ENCODE measurements at regions not wholly inside any gene's neighbourhood (a gene's known extent, or its start where the extent isn't known, plus 50 kb on each side); places are given as distances from the start of the nearest gene placed in this dataset.

GRCh38 chr5:3778945-3779344, 183.3 kb downstream of the IRX1 start:
- ChIA-PET POLR2A (no interaction called here), CTCF (interaction anchor here (0.6 kb wide), 1 partner anchor 1169 kb away, joined by 3 read pairs; no protein-coding TSS in a partner anchor)
- TF ChIP-seq CTBP1 (IDR thresholded peaks at IDR 0.05; ENCODE audit: borderline replicate concordance), result no peak
- no peak for TF ChIP-seq NFRKB (IDR thresholded peaks at IDR 0.05)
- TF ChIP-seq BHLHE40 (IDR thresholded peaks at IDR 0.05; ENCODE audit: borderline replicate concordance), result no peak
- no peak for TF ChIP-seq LEF1 (IDR thresholded peaks at IDR 0.05; ENCODE audit: borderline replicate concordance)
- TF ChIP-seq HDGF (IDR thresholded peaks at IDR 0.05; ENCODE audit: borderline replicate concordance), result no peak
- TF ChIP-seq ARNT (IDR thresholded peaks at IDR 0.05), result no peak
- TF ChIP-seq L3MBTL2 (conservative IDR thresholded peaks at IDR 0.05), result no peak
- TF ChIP-seq SUZ12 (IDR thresholded peaks at IDR 0.05), result no peak
- TF ChIP-seq TARDBP (IDR thresholded peaks at IDR 0.05), result no peak
- no peak for TF ChIP-seq FOXM1 (IDR thresholded peaks at IDR 0.05; ENCODE audit: borderline replicate concordance)
- no peak for TF ChIP-seq SP1 (IDR thresholded peaks at IDR 0.05)
- TF ChIP-seq FOXA1 (IDR thresholded peaks at IDR 0.05), result no peak
- no peak for TF ChIP-seq ZNF384 (IDR thresholded peaks at IDR 0.05)
- no peak for TF ChIP-seq FOXK2 (IDR thresholded peaks at IDR 0.05)
- no peak for TF ChIP-seq ELF4 (IDR thresholded peaks at IDR 0.05)
- TF ChIP-seq PKNOX1 (IDR thresholded peaks at IDR 0.05), result no peak
- no peak for DNase-seq (ENCODE audit: extremely low spot score)

GRCh38 chr5:3780278-3780677, 184.6 kb downstream of the IRX1 start:
- no peak for DNase-seq (ENCODE audit: extremely low spot score)
- ChIA-PET CTCF (no interaction called here), POLR2A (no interaction called here)
- TF ChIP-seq HDGF (IDR thresholded peaks at IDR 0.05; ENCODE audit: borderline replicate concordance) (no peak), FOXM1 (IDR thresholded peaks at IDR 0.05; ENCODE audit: borderline replicate concordance) (no peak), CTBP1 (IDR thresholded peaks at IDR 0.05; ENCODE audit: borderline replicate concordance) (no peak), L3MBTL2 (conservative IDR thresholded peaks at IDR 0.05) (no peak), ARNT (IDR thresholded peaks at IDR 0.05) (no peak), ELF4 (IDR thresholded peaks at IDR 0.05) (no peak), FOXK2 (IDR thresholded peaks at IDR 0.05) (no peak), TARDBP (IDR thresholded peaks at IDR 0.05) (no peak), SUZ12 (IDR thresholded peaks at IDR 0.05) (no peak), ZNF384 (IDR thresholded peaks at IDR 0.05) (no peak), FOXA1 (IDR thresholded peaks at IDR 0.05) (no peak), BHLHE40 (IDR thresholded peaks at IDR 0.05; ENCODE audit: borderline replicate concordance) (no peak), SP1 (IDR thresholded peaks at IDR 0.05) (no peak), PKNOX1 (IDR thresholded peaks at IDR 0.05) (no peak), LEF1 (IDR thresholded peaks at IDR 0.05; ENCODE audit: borderline replicate concordance) (no peak), NFRKB (IDR thresholded peaks at IDR 0.05) (no peak)

DNA sequence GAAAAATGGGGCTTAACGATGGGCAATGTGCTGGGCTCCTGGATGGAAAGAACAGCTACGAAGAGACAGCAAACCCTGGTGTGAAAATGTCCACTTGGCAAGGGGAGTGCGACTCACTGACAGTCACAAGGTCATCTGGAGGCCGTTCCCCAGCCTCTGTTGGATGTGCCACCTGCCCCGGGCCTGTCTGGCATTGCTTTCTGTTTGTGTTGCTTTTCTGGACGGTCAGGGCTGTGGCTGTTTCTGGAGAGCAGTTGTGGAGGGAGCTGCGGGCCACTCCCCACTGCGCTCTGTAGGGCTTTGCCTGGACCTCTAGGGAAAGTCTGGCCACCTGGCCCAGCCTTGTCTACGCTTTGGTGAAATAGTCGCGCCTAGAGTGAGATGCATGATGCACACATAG, 185.3 kb downstream of the IRX1 start:
- DNase-seq (ENCODE audit: extremely low spot score), result no peak
- ChIA-PET CTCF (no interaction called here), POLR2A (no interaction called here)
- TF ChIP-seq CTBP1 (IDR thresholded peaks at IDR 0.05; ENCODE audit: borderline replicate concordance), result no peak
- TF ChIP-seq SUZ12 (IDR thresholded peaks at IDR 0.05), result no peak
- TF ChIP-seq BHLHE40 (IDR thresholded peaks at IDR 0.05; ENCODE audit: borderline replicate concordance), result no peak
- TF ChIP-seq PKNOX1 (IDR thresholded peaks at IDR 0.05), result no peak
- no peak for TF ChIP-seq TARDBP (IDR thresholded peaks at IDR 0.05)
- TF ChIP-seq L3MBTL2 (conservative IDR thresholded peaks at IDR 0.05), result no peak
- TF ChIP-seq ELF4 (IDR thresholded peaks at IDR 0.05), result no peak
- no peak for TF ChIP-seq ZNF384 (IDR thresholded peaks at IDR 0.05)
- no peak for TF ChIP-seq FOXM1 (IDR thresholded peaks at IDR 0.05; ENCODE audit: borderline replicate concordance)
- no peak for TF ChIP-seq HDGF (IDR thresholded peaks at IDR 0.05; ENCODE audit: borderline replicate concordance)
- TF ChIP-seq FOXA1 (IDR thresholded peaks at IDR 0.05), result no peak
- TF ChIP-seq SP1 (IDR thresholded peaks at IDR 0.05), result no peak
- no peak for TF ChIP-seq FOXK2 (IDR thresholded peaks at IDR 0.05)
- TF ChIP-seq LEF1 (IDR thresholded peaks at IDR 0.05; ENCODE audit: borderline replicate concordance), result no peak
- TF ChIP-seq NFRKB (IDR thresholded peaks at IDR 0.05), result no peak
- TF ChIP-seq ARNT (IDR thresholded peaks at IDR 0.05), result no peak

GRCh38 chr5:3784854-3785253, 189.2 kb downstream of the IRX1 start:
- TF ChIP-seq PKNOX1 (IDR thresholded peaks at IDR 0.05), result no peak
- no peak for TF ChIP-seq SP1 (IDR thresholded peaks at IDR 0.05)
- no peak for TF ChIP-seq ELF4 (IDR thresholded peaks at IDR 0.05)
- no peak for TF ChIP-seq ZNF384 (IDR thresholded peaks at IDR 0.05)
- no peak for TF ChIP-seq ARNT (IDR thresholded peaks at IDR 0.05)
- TF ChIP-seq FOXK2 (IDR thresholded peaks at IDR 0.05), result no peak
- no peak for TF ChIP-seq FOXA1 (IDR thresholded peaks at IDR 0.05)
- TF ChIP-seq NFRKB (IDR thresholded peaks at IDR 0.05), result no peak
- no peak for TF ChIP-seq CTBP1 (IDR thresholded peaks at IDR 0.05; ENCODE audit: borderline replicate concordance)
- TF ChIP-seq FOXM1 (IDR thresholded peaks at IDR 0.05; ENCODE audit: borderline replicate concordance), result no peak
- no peak for TF ChIP-seq SUZ12 (IDR thresholded peaks at IDR 0.05)
- CTCF ChIA-PET, result no interaction called here
- DNase-seq (ENCODE audit: extremely low spot score), result no peak
- POLR2A ChIA-PET, result no interaction called here

DNA sequence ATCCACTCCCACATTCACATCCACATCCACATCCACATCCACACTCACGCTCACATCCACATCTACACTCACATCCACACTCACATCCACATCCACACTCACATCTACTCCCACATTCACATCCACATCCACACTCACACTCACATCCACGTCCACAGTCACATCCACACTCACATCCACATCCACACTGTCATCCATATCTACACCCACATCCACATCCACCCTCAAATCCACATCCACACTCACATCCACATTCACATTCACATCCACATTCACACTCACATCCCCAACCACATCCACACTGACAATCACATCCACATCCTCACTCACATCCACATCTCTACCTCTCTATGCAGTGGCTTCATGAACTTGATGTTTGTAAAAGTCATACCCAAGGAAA, 190.5 kb downstream of the IRX1 start:
- ChIA-PET CTCF (no interaction called here), POLR2A (no interaction called here)
- DNase-seq (ENCODE audit: extremely low spot score), result no peak
- no peak for TF ChIP-seq HDGF (IDR thresholded peaks at IDR 0.05; ENCODE audit: borderline replicate concordance)
- no peak for TF ChIP-seq TARDBP (IDR thresholded peaks at IDR 0.05)
- TF ChIP-seq FOXM1 (IDR thresholded peaks at IDR 0.05; ENCODE audit: borderline replicate concordance), result no peak
- TF ChIP-seq FOXK2 (IDR thresholded peaks at IDR 0.05), result no peak
- TF ChIP-seq FOXA1 (IDR thresholded peaks at IDR 0.05), result no peak
- no peak for TF ChIP-seq SP1 (IDR thresholded peaks at IDR 0.05)
- TF ChIP-seq ELF4 (IDR thresholded peaks at IDR 0.05), result no peak
- no peak for TF ChIP-seq CTBP1 (IDR thresholded peaks at IDR 0.05; ENCODE audit: borderline replicate concordance)
- no peak for TF ChIP-seq BHLHE40 (IDR thresholded peaks at IDR 0.05; ENCODE audit: borderline replicate concordance)
- no peak for TF ChIP-seq LEF1 (IDR thresholded peaks at IDR 0.05; ENCODE audit: borderline replicate concordance)
- no peak for TF ChIP-seq ZNF384 (IDR thresholded peaks at IDR 0.05)

Data from HEK293T (cell line).